ENCODE measurements at regions not wholly inside any gene's neighbourhood (a gene's known extent, or its start where the extent isn't known, plus 50 kb on each side); places are given as distances from the start of the nearest gene placed in this dataset.

DNA sequence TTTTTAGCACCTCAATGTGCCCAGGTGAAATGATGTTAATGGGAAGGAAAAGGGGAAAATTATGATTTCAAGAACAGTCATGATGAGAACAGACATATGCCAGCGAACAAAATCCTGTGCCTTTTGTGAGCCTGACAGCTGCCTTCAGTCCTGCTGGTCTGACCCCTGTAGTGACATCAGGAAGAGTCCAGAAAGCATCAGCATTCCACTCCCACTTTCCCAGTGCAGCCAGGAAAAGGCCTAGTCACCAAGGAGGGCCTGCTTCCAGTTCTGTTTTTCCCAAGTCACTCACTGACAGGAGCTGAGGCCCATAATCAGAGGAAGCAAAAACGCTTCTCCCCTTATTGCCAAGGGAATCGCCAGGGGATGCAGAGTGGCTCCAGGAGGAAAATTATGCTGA is 218.4 kb downstream of the ABHD5 start:
- no peak overlapping the region for H3K27ac ChIP-seq
- peaks cover 0 to 21% (median 0%) of the 10 kb centered on the region in 9 donors for H3K4me1 ChIP-seq
- no peak overlapping the region for H3K4me3 ChIP-seq
- no peaks in the 10 kb centered on the region for H3K9me3 ChIP-seq
- DNase-seq (no peak), ATAC-seq (peak in 4 of 8 donors; percentile 42 to 78 (median 58))
- WGBS, 2 donors = 59 to 60% methylated on average over 3 of the region's 3 CpGs
- TF ChIP-seq, protein P1, sequence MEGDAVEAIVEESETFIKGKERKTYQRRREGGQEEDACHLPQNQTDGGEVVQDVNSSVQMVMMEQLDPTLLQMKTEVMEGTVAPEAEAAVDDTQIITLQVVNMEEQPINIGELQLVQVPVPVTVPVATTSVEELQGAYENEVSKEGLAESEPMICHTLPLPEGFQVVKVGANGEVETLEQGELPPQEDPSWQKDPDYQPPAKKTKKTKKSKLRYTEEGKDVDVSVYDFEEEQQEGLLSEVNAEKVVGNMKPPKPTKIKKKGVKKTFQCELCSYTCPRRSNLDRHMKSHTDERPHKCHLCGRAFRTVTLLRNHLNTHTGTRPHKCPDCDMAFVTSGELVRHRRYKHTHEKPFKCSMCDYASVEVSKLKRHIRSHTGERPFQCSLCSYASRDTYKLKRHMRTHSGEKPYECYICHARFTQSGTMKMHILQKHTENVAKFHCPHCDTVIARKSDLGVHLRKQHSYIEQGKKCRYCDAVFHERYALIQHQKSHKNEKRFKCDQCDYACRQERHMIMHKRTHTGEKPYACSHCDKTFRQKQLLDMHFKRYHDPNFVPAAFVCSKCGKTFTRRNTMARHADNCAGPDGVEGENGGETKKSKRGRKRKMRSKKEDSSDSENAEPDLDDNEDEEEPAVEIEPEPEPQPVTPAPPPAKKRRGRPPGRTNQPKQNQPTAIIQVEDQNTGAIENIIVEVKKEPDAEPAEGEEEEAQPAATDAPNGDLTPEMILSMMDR (IDR thresholded peaks at IDR 0.05) = no peak
- no peaks in the 10 kb centered on the region for H3K36me3 ChIP-seq
- intact Hi-C loops (cut with DNase I) = no loop called here
- H3K27me3 ChIP-seq = no peaks in the 10 kb centered on the region

DNA sequence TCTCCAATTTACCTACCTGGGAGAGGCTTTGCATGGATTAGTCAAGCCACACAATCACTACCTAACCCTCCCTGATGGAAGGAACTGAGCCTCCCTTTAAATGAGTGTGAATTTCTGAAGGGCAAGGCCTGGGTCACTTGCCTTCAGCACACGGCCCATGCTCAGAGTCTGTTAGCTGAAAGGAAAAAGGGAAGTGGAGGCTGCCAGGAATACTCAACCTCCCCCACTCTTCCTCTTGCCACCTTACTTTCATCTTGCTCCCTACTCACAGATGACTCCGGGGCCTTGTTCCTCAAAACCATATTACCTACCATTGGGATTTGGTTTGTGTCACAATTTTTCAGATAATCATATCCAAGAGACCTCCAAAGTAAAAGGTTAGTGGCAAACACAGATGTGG is 220.0 kb downstream of the ABHD5 start:
- no peaks in the 10 kb centered on the region for H3K27me3 ChIP-seq
- 72 to 76% methylated on average over 2 of the region's 2 CpGs for WGBS, 2 donors
- ATAC-seq = no peak
- TF ChIP-seq, protein P1 (IDR thresholded peaks at IDR 0.05) = no peak
- H3K9me3 ChIP-seq = no peaks in the 10 kb centered on the region
- peaks cover 0 to 20% (median 0%) of the 10 kb centered on the region in 9 donors for H3K4me1 ChIP-seq
- DNase-seq = no peak
- no peak overlapping the region for H3K27ac ChIP-seq
- H3K4me3 ChIP-seq = no peak overlapping the region
- intact Hi-C loops (cut with DNase I) = no loop called here
- H3K36me3 ChIP-seq = no peaks in the 10 kb centered on the region

GRCh38 chr3:43913036-43913948 is 222.6 kb downstream of the ABHD5 start:
- TF ChIP-seq, protein P1 (IDR thresholded peaks at IDR 0.05) = no peak
- H3K27me3 ChIP-seq = peaks cover 0 to 3% (median 0%) of the 10 kb centered on the region in 7 donors
- intact Hi-C loops (cut with DNase I) = no loop called here
- no peaks in the 10 kb centered on the region for H3K36me3 ChIP-seq
- ATAC-seq = no peak
- H3K4me3 ChIP-seq = no peak overlapping the region
- H3K9me3 ChIP-seq = peaks cover 0 to 7% (median 0%) of the 10 kb centered on the region in 11 donors
- H3K4me1 ChIP-seq = no peaks in the 10 kb centered on the region
- no peak overlapping the region for H3K27ac ChIP-seq
- no peak for DNase-seq
- WGBS, 2 donors = 88 to 89% methylated on average over 8 of the region's 8 CpGs

GRCh38 chr3:43914269-43914668 is 223.5 kb downstream of the ABHD5 start:
- TF ChIP-seq, protein P1 (IDR thresholded peaks at IDR 0.05) = no peak
- 90 to 96% methylated on average over 2 of the region's 2 CpGs for WGBS, 2 donors
- no peak for ATAC-seq
- Histone ChIP-seq H3K27ac (no peak overlapping the region), H3K9me3 (peaks cover 0 to 7% (median 0%) of the 10 kb centered on the region in 11 donors), H3K4me1 (no peaks in the 10 kb centered on the region), H3K27me3 (peaks cover 0 to 8% (median 0%) of the 10 kb centered on the region in 7 donors), H3K4me3 (no peak overlapping the region), H3K36me3 (no peaks in the 10 kb centered on the region)
- intact Hi-C loops (cut with DNase I) = no loop called here
- DNase-seq = no peak
